HepG2 (cell line): ENCODE measurements at regions not wholly inside any gene's neighbourhood (a gene's known extent, or its start where the extent isn't known, plus 50 kb on each side); places are given as distances from the start of the nearest gene placed in this dataset.

ENCODE experiments used
- CEBPG ChIP-seq: IDR thresholded peaks from 2 replicates; pipeline ENCODE4 v1.6.1; 2016
- EP300 ChIP-seq, 3 experiments: sonication (generic) in 1 of 3; formaldehyde crosslinking in 1 of 3; IDR thresholded peaks; 2 replicates each; pipeline versions ENCODE4 v1.5.1 to v1.6.1; 2011 to 2020; ENCODE audit warnings: low read depth in 2 of 3, low read length in 2 of 3, borderline replicate concordance in 1 of 3, improper control_type of control experiment in 1 of 3, mild to moderate bottlenecking in 1 of 3, missing genetic modification reagents in 1 of 3, moderate library complexity in 1 of 3
- FOXP4 ChIP-seq: sonication (generic); formaldehyde crosslinking; IDR thresholded peaks from 2 replicates; pipeline ENCODE4 v1.4.0; 2020; ENCODE audit warnings: missing genetic modification reagents
- GATAD2A ChIP-seq: IDR thresholded peaks from 2 replicates; pipeline ENCODE4 v1.6.1; 2016
- GFI1 ChIP-seq: sonication (generic); formaldehyde crosslinking; IDR thresholded peaks from 2 replicates; pipeline ENCODE4 v1.5.0; 2020; ENCODE audit warnings: missing genetic modification reagents, mild to moderate bottlenecking, borderline replicate concordance
- MED1 ChIP-seq: sonication (generic); formaldehyde crosslinking; IDR thresholded peaks from 2 replicates; pipeline ENCODE4 v1.4.0; 2020; ENCODE audit warnings: missing genetic modification reagents
- NCOR1 ChIP-seq: fragments of 200-600 bp; sonication (generic); IDR thresholded peaks from 2 replicates; pipeline ENCODE4 v1.7.0; 2017; ENCODE audit warnings: antibody characterized with exemption, low read length, borderline replicate concordance
- NR2F2 ChIP-seq: IDR thresholded peaks from 2 replicates; pipeline ENCODE4 v1.6.1; 2012; ENCODE audit warnings: low read depth, inconsistent platforms, borderline replicate concordance
- RFX3 ChIP-seq: IDR thresholded peaks from 2 replicates; pipeline ENCODE4 v1.6.1; 2016; ENCODE audit warnings: missing biosample characterization, missing genetic modification reagents
- SP5 ChIP-seq: IDR thresholded peaks from 2 replicates; pipeline ENCODE4 v1.6.1; 2016; ENCODE audit warnings: low read depth, borderline replicate concordance
- THYN1 ChIP-seq: sonication (generic); formaldehyde crosslinking; IDR thresholded peaks from 2 replicates; pipeline ENCODE4 v1.8.1; 2023; ENCODE audit warnings: low read depth, mild to moderate bottlenecking, moderate library complexity, missing genetic modification reagents, borderline replicate concordance
- TOE1 ChIP-seq: sonication (generic); formaldehyde crosslinking; IDR thresholded peaks from 2 replicates; pipeline ENCODE4 v1.4.0; 2020; ENCODE audit warnings: mild to moderate bottlenecking, missing genetic modification reagents
- YY1 ChIP-seq: IDR thresholded peaks from 2 replicates; pipeline ENCODE4 v1.6.1; 2011; ENCODE audit warnings: low read length, low read depth, moderate library complexity, mild to moderate bottlenecking; ENCODE audit not compliant: insufficient read depth, insufficient replicate concordance
- ZEB1 ChIP-seq: IDR thresholded peaks from 2 replicates; pipeline ENCODE4 v1.6.1; 2012; ENCODE audit warnings: mild to moderate bottlenecking, low read depth, inconsistent platforms; ENCODE audit not compliant: insufficient replicate concordance
- ZNF24 ChIP-seq: fragments of 450-650 bp; IDR thresholded peaks from 2 replicates; pipeline ENCODE4 v1.6.1; 2017; ENCODE audit warnings: antibody characterized with exemption, mild to moderate bottlenecking
- ZNF383 ChIP-seq: sonication (generic); formaldehyde crosslinking; IDR thresholded peaks from 2 replicates; pipeline ENCODE4 v1.4.0; 2020; ENCODE audit warnings: missing genetic modification reagents, mild to moderate bottlenecking, borderline replicate concordance

GRCh38 chr2:224151161-224151560 lies 112.1 kb upstream of the SERPINE2 start (continued):
- TF ChIP-seq NR2F2 (peak; percentile 32; the same call in 1 of the 2 replicates), GFI1 (CRISPR knock-in tag) (peak; percentile 93), THYN1 (CRISPR knock-in tag) (no peak), FOXP4 (CRISPR knock-in tag) (peak; percentile 44; the same call in 1 of the 2 replicates), RFX3 (CRISPR knock-in tag) (no peak), GATAD2A (CRISPR knock-in tag) (peak; percentile 97), TOE1 (CRISPR knock-in tag) (no peak), ZNF24 (peak; percentile 71; the same call in 1 of the 2 replicates), ZEB1 (no peak), CEBPG (CRISPR knock-in tag) (peak; percentile 70), YY1 (no peak), MED1 (CRISPR knock-in tag) (peak; percentile 80), EP300 (IDR thresholded peaks at IDR 0.05; ENCODE audit: low read depth in 2 of 2, low read length in 2 of 2) (peak in 1 of 2 experiments; percentile 89; a peak in 2 of 4 replicates), EP300 (CRISPR knock-in tag; IDR thresholded peaks at IDR 0.05; ENCODE audit: borderline replicate concordance) (no peak), NCOR1 (peak; percentile 55; the same call in 1 of the 2 replicates), SP5 (CRISPR knock-in tag) (0 out of 2 replicates have a peak, but pooled peaks have one; percentile 15), ZNF383 (CRISPR knock-in tag) (no peak)
